GM21786 (cell line): ENCODE measurements at regions not wholly inside any gene's neighbourhood (a gene's known extent, or its start where the extent isn't known, plus 50 kb on each side); places are given as distances from the start of the nearest gene placed in this dataset.
A peak's percentile ranks its signal among the peaks of the same experiment; 100 is the strongest.

Experiments used
- ATAC-seq: cut with Tn5 transposase; IDR thresholded peaks from one replicate; pipeline ENCODE4 v1.9.1; 2021; ENCODE audit not compliant: unreplicated experiment

- ATAC-seq, result no peak
Observed at GRCh38 chr3:34851137-34851536, 788.2 kb upstream of the ARPP21 start.

DNA sequence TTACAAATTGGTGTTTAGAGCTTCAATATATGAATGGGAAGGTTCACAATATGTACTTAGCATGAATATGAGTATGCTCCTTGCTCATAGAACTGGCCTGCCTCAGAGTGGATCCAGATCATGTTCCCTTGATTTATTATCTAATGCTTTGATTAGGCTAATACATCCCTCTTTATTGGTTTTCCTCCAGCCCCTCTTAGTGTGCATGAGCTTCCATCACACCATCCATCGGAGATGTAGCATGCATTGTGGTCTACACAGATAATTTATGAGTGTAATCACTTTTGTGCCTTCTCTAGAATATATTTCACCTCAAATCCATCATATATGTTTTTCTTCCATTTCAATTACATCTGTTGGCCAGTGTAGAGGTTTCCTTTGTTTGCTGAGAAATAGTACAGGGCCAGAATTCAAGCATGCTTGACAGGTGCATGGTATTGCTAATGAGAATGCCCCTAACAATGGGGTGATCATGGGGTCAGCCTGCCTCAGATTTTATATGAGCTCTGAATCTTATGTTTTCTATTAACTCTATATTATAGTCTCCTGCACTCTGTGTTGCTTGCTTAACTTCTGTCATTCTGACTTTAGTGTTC lies 786.4 kb upstream of the ARPP21 start:
- ATAC-seq, result no peak

GRCh38 chr3:34856081-34856947 lies 783.0 kb upstream of the ARPP21 start:
- ATAC-seq, result no peak

DNA sequence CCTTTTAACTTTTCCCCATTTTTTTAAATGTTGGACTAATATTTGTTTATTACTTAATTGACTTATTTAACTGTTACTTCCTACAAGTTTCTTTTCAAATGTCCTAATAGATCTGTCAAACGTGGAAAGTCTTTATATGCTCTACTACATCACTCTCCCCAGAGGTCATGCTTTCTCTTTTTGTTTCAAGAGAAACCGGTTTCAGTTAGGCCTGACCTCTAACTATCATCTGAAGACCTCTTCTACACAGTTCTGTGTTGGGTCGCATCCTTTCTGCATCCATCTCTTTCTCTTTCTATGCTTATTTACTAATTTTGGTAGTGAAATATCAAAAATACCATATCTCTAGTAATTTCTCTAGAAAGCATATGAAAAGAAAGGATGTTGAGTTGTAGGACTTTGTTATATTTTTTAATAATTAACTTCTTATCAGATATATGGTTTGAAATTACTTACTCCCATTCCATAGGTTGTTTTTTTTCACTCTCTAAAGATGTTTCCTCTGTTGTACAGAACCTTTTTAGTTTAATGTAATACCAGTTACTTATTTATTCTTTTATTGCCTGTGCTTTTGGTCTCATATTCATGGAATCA lies 781.2 kb upstream of the ARPP21 start:
- ATAC-seq, result peak; percentile 80

- ATAC-seq, result no peak
Observed at GRCh38 chr3:34859746-34860145, 779.6 kb upstream of the ARPP21 start.

- ATAC-seq, result no peak
Observed at GRCh38 chr3:34862456-34862855, 776.9 kb upstream of the ARPP21 start.

DNA sequence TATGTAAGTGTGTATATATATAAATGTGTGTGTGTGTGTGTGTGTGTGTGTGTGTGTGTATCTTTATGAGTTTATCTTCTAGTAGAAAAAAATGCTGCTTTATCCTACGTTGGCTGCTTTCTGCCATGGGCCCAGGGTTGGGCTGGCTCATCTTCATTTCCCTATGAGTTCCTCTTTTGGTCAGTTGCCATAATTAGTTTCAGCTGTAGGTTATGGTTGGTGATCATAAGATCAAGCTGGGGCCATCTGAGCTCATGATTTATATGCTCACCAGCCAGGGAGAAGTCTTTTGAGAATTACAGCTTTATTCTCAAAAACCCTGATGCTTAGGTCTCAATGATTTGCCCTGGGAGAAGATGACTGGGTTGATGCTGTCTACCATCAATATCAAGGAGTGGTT lies 775.8 kb upstream of the ARPP21 start:
- ATAC-seq, result no peak

- ATAC-seq, result no peak
Observed at GRCh38 chr3:34864011-34864410, 775.3 kb upstream of the ARPP21 start.

DNA sequence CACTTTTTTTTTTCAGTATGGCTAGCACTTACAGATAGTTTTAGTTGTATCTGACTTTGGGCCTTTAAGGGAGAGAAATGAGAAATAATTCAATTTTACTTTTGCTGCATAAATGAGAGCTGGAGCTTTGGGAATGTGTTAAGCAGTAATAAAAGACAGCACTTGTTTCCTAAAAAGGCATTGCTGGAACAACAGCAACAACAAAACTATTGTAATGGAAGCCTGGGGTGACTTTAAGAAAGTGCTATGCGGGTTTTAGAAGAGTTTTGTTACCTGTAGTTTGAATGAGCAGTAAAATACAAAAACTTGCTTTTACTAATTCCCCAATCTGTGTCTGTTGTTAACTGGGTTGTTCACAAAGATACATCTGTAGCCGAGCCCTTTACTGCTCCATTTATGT lies 774.0 kb upstream of the ARPP21 start:
- no peak for ATAC-seq

DNA sequence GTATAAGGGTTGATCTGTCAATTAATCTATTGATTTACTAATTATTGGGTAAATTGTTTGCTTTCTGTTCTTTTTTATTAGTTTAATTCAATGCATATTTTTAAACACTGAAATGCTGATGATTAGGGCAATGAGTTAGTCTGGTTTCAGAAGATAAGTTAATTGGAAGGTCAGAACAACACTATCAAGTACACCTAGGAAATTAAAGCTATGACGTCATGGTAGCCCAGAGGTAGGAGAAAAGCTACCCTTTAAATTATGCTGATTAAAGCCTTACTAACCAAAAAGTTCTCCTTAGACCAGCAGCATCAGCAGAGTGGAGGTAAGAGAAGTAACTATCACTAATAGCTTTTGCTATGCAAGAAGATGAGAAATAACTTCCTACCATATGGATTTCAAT lies 770.4 kb upstream of the ARPP21 start:
- ATAC-seq, result no peak

DNA sequence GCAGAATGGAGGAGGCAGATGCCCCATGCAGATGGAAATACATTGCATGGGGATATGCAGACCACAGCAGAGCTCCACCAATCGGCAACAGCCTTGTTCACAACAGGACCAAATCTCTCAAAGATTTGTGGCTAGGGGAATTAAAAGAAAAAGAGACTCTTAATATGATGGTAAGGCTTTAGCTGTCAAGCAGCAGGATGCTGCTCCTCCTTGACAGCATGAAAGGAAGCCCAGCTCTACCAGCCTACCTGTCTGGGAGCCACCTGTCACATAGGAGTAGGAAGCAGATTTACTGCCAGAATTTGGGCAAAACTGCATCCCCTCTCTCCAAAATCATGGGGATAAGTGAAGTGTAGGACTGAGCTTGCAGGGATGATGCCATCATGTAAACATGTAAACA lies 769.6 kb upstream of the ARPP21 start:
- no peak for ATAC-seq

GRCh38 chr3:34872406-34872805 lies 766.9 kb upstream of the ARPP21 start:
- ATAC-seq, result no peak

DNA sequence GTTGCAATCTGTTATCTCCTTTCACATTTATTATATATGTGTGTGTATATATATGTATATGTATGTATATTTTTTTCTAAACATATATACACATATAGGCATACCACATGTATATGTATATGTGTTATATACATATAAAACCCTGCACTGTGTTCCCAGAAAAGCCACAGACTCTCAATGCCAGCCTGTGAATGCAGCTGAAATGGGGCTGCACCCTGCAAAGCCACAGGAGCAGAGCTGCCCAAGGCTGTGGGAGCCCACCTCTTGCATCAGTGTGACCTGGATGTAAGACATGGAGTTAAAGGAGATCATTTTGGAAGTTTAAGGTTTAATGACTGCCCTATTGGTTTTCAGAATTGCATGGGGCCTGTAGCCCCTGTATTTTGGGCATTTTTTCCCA lies 762.3 kb upstream of the ARPP21 start:
- ATAC-seq, result no peak

DNA sequence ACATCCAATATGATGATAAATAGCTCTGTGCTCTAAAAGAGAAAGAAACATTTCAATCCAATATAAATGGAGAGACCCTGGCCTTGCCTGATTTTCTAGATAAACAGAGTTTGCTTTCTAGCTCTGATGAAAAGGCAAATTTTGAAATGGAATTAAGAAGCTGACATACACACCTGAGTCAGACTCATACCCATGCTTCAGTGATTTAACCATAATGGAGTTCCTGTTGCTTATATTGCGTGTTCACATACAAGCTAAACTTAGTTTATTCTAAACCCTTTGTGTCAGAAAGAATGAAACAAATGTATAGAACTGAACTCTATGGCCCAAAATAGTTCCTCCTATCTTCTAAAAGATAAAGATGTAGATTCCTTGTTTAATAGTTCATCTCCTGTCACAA lies 760.8 kb upstream of the ARPP21 start:
- no peak for ATAC-seq

DNA sequence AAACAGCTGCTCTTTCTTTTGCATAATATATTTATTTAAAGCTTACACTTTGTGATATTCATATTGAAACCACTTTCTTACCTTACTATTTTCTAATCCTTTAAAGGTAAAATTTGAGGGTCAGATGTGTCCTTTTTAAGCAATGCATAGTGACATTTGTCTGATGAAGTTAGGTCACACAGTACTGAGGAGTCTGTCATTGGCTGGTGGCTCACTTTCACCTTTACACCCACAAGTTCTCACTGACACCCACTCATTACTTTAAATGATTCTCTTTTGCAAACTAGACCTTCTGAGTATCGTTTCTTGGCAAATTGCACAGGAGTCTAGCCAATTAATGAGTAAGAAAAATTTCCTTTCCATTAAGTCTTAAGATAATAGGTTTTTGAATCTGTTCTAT lies 758.3 kb upstream of the ARPP21 start:
- ATAC-seq, result no peak

DNA sequence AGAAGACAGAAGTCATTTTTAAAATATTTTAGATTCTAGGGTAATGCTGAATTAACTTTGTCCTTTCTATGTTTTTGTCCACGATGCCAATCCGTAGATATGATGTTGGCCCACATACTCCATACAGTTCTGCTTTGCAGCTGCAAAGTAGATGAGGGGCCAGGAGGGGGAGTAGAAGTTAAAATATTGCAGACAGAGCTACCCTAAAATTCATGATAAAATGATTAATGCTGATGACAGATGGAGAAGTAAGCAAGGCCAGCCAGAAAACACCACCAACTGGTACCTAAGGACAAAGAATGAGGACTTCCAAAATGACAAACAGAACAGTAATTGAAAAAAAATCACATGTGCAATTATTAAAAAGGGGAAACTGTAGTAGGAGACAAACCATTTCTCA lies 756.6 kb upstream of the ARPP21 start:
- ATAC-seq, result no peak

- no peak for ATAC-seq
Observed at GRCh38 chr3:34884007-34884406, 755.3 kb upstream of the ARPP21 start.

DNA sequence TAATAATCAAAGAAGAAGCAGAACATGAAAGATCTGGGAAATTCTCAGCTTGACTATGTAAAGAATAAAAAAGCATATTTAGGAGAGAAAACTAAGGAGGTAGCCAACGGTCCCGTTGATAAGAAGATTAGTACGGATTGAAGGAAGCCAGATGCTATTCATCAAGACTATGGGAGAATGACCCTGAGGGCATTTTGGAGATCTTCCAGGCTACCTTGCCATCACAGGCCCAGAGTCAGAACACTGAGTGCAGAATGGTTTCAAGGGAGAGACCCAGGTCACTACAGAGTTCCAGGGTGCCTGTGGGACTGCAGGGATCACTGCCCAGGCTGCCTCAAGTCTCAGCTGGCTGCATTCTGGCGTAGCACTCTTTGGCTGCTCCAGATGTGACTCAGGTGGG lies 752.9 kb upstream of the ARPP21 start:
- ATAC-seq, result no peak

- no peak for ATAC-seq
Observed at GRCh38 chr3:34889641-34890040, 749.7 kb upstream of the ARPP21 start.

DNA sequence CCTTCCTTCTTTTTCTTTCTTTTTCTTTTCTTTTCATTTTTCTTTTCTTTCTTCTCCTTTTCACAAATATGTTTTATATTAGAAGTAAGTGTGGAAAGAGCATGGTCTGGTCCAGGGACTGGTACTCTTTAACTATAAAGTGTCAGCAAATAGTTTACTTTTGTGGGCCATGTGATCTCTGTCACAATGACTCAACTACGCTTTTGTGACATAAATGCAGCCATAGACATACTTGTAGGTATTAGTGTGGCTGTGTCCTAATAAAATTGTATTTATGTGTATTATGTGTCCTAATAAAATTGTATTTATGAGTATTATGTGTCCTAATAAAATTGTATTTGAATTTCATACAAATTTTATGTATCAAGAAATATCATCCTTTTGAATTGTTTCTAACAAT lies 749.1 kb upstream of the ARPP21 start:
- ATAC-seq, result no peak

- ATAC-seq, result no peak
Observed at GRCh38 chr3:34891941-34892340, 747.4 kb upstream of the ARPP21 start.

DNA sequence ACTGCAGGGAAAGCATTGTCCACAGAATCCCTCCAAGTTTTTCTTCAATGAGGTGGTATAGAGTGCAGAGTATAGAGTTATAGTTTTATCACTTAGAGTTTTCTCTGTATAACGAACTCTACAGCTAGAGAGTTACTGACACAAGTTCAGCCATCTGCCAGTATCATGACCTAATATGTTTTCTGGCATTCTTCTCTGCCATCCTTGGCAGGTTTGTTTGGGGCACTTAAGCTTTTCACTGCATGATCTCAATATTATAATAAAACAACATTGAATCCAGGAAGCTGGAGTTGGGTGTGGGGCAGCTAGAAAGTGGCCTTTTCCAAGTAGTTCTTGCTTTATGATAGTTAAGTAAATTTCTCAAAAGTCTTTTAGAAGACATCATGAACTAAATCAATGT lies 743.5 kb upstream of the ARPP21 start:
- no peak for ATAC-seq
